Trophoblast cell (in vitro differentiated cells and primary cell): ENCODE measurements at regions not wholly inside any gene's neighbourhood (a gene's known extent, or its start where the extent isn't known, plus 50 kb on each side); places are given as distances from the start of the nearest gene placed in this dataset.

Experiments
- DNase-seq, 2 donors: peaks; one replicate each; pipeline ENCODE4 v3.0.0-alpha.2; 2016
- H2AFZ ChIP-seq: 2 replicates; pipeline ENCODE4 v1.6.1; 2013; ENCODE audit warnings: low read length, moderate library complexity, mild to moderate bottlenecking; ENCODE audit not compliant: insufficient read depth, poor library complexity
- H2AK5ac ChIP-seq: 2 replicates; pipeline ENCODE4 v1.6.1; 2013; ENCODE audit warnings: mild to moderate bottlenecking, low read length
- H2BK120ac ChIP-seq: 2 replicates; pipeline ENCODE4 v1.6.1; 2013; ENCODE audit warnings: low read length, mild to moderate bottlenecking, moderate library complexity; ENCODE audit not compliant: insufficient read depth, poor library complexity
- H2BK12ac ChIP-seq: 2 replicates; pipeline ENCODE4 v1.6.1; 2013; ENCODE audit warnings: mild to moderate bottlenecking, low read length, moderate library complexity
- H2BK5ac ChIP-seq: 2 replicates; pipeline ENCODE4 v1.6.1; 2013; ENCODE audit warnings: low read length, low read depth, moderate library complexity, mild to moderate bottlenecking; ENCODE audit not compliant: poor library complexity
- H3K14ac ChIP-seq: 2 replicates; pipeline ENCODE4 v1.6.1; 2013; ENCODE audit warnings: mild to moderate bottlenecking, low read length
- H3K18ac ChIP-seq: 2 replicates; pipeline ENCODE4 v1.6.1; 2013; ENCODE audit warnings: mild to moderate bottlenecking, low read length
- H3K23ac ChIP-seq: 2 replicates; pipeline ENCODE4 v1.6.1; 2013; ENCODE audit warnings: low read length
- H3K27ac ChIP-seq: 2 replicates; pipeline ENCODE4 v1.5.1; 2013; ENCODE audit warnings: low read depth, mild to moderate bottlenecking, inconsistent platforms, low read length, moderate library complexity
- H3K27me3 ChIP-seq: 2 replicates; pipeline ENCODE4 v1.6.1; 2013; ENCODE audit warnings: inconsistent platforms, mild to moderate bottlenecking, low read length, moderate library complexity; ENCODE audit not compliant: insufficient read depth
- H3K36me3 ChIP-seq, 2 experiments: 1 replicate in 1 of 2; 2 replicates in 1 of 2; pipeline ENCODE4 v1.6.1; 2013; ENCODE audit warnings: low read length in 2 of 2, mild to moderate bottlenecking in 2 of 2, moderate library complexity in 1 of 2; ENCODE audit not compliant: insufficient read depth in 2 of 2, control insufficient read depth in 1 of 2
- H3K4ac ChIP-seq: 2 replicates; pipeline ENCODE4 v1.6.1; 2013; ENCODE audit warnings: low read depth, mild to moderate bottlenecking, low read length, moderate library complexity
- H3K4me1 ChIP-seq, 2 experiments: 1 replicate in 1 of 2; 2 replicates in 1 of 2; pipeline ENCODE4 v1.6.1; 2013; ENCODE audit warnings: low read length in 2 of 2, mild to moderate bottlenecking in 2 of 2, moderate library complexity in 1 of 2; ENCODE audit not compliant: insufficient read depth in 2 of 2, control insufficient read depth in 1 of 2
- H3K4me2 ChIP-seq: 2 replicates; pipeline ENCODE4 v1.6.1; 2013; ENCODE audit warnings: inconsistent platforms, mild to moderate bottlenecking, low read length, moderate library complexity
- H3K4me3 ChIP-seq: 2 replicates; pipeline ENCODE4 v1.5.1; 2013; ENCODE audit warnings: mild to moderate bottlenecking, low read depth, low read length, inconsistent platforms
- H3K79me1 ChIP-seq: one replicate; pipeline ENCODE4 v1.6.1; 2013; ENCODE audit warnings: low read length
- H3K79me2 ChIP-seq: 2 replicates; pipeline ENCODE4 v1.6.1; 2013; ENCODE audit warnings: low read length, mild to moderate bottlenecking; ENCODE audit not compliant: control insufficient read depth, insufficient read depth, poor library complexity
- H3K9ac ChIP-seq: 2 replicates; pipeline ENCODE4 v1.6.1; 2013; ENCODE audit warnings: mild to moderate bottlenecking, low read length
- H3K9me3 ChIP-seq: 2 replicates; pipeline ENCODE4 v1.6.1; 2013; ENCODE audit warnings: low read depth, mild to moderate bottlenecking, control low read depth, inconsistent platforms, low read length; ENCODE audit not compliant: insufficient read depth
- H4K12ac ChIP-seq: 2 replicates; pipeline ENCODE4 v1.6.1; 2013; ENCODE audit warnings: low read depth, mild to moderate bottlenecking, low read length, moderate library complexity
- H4K8ac ChIP-seq: 2 replicates; pipeline ENCODE4 v1.6.1; 2013; ENCODE audit warnings: low read depth, mild to moderate bottlenecking, low read length, moderate library complexity
- H4K91ac ChIP-seq: one replicate; pipeline ENCODE4 v1.6.1; 2013; ENCODE audit warnings: low read depth, mild to moderate bottlenecking, low read length, moderate library complexity
- WGBS: extraction: QIAGEN DNeasy Blood & Tissue Kit; methylation state at CpG from one replicate; pipeline ENCODE4 v1.1.7; 2013; ENCODE audit warnings: missing lambda C conversion rate; ENCODE audit not compliant: insufficient read length, insufficient coverage; ENCODE audit errors: extremely low coverage; 5-methylcytosine and 5-hydroxymethylcytosine counted together

GRCh38 chr3:103127098-103127630 is 692.3 kb downstream of the ZPLD1 start:
- no peak overlapping the region for H4K8ac ChIP-seq
- no peak overlapping the region for H3K9ac ChIP-seq
- H3K4ac ChIP-seq = no peak overlapping the region
- H4K91ac ChIP-seq = no peak overlapping the region
- no peaks in the 10 kb centered on the region for H3K4me1 ChIP-seq
- no peak overlapping the region for H2BK12ac ChIP-seq
- no peak overlapping the region for H3K23ac ChIP-seq
- no peak overlapping the region for H4K12ac ChIP-seq
- no peak overlapping the region for H3K14ac ChIP-seq
- no peaks in the 10 kb centered on the region for H3K79me2 ChIP-seq
- no peak overlapping the region for H3K4me2 ChIP-seq
- no peak overlapping the region for H2BK120ac ChIP-seq
- H3K27ac ChIP-seq = no peak overlapping the region
- no peaks in the 10 kb centered on the region for H3K27me3 ChIP-seq
- no peak overlapping the region for H2BK5ac ChIP-seq
- no peak overlapping the region for H2AFZ ChIP-seq
- no peak overlapping the region for H3K18ac ChIP-seq
- no peaks in the 10 kb centered on the region for H3K9me3 ChIP-seq
- no peak for DNase-seq
- H2AK5ac ChIP-seq = no peak overlapping the region
- H3K4me3 ChIP-seq = no peak overlapping the region
- H3K36me3 ChIP-seq = no peaks in the 10 kb centered on the region
- WGBS = no CpG with 5 or more reads among the region's 5 CpGs
- no peaks in the 10 kb centered on the region for H3K79me1 ChIP-seq

DNA sequence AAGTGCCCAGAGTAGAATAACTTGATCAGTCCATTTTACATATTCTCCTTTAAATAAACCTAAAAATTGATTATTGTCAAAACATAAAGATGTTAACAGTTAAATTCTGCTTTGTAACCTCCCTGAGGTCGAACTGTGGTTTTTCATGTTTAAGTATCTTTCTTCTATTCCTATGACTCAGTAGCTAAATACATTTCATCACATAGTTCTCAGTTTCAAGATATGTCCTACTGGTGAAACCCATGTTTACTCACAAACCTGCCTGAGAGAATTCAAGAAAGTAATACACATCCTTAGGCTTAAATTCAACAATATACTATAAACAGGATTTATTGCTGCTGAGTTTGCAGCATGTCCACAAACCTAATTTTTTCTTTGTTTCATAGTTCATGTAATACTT is 692.9 kb downstream of the ZPLD1 start:
- no peak overlapping the region for H3K14ac ChIP-seq
- H3K27ac ChIP-seq = no peak overlapping the region
- no peaks in the 10 kb centered on the region for H3K27me3 ChIP-seq
- no peak overlapping the region for H4K12ac ChIP-seq
- no peak overlapping the region for H3K4ac ChIP-seq
- H2BK120ac ChIP-seq = no peak overlapping the region
- H2BK12ac ChIP-seq = no peak overlapping the region
- no peak overlapping the region for H2AFZ ChIP-seq
- no peaks in the 10 kb centered on the region for H3K9me3 ChIP-seq
- no peak overlapping the region for H2BK5ac ChIP-seq
- H3K18ac ChIP-seq = no peak overlapping the region
- no peak overlapping the region for H4K8ac ChIP-seq
- no peak overlapping the region for H2AK5ac ChIP-seq
- no peak overlapping the region for H3K23ac ChIP-seq
- H4K91ac ChIP-seq = no peak overlapping the region
- DNase-seq = no peak
- no peaks in the 10 kb centered on the region for H3K79me2 ChIP-seq
- WGBS = no CpG with 5 or more reads among the region's 1 CpG
- H3K4me2 ChIP-seq = no peak overlapping the region
- no peaks in the 10 kb centered on the region for H3K36me3 ChIP-seq
- H3K4me3 ChIP-seq = no peak overlapping the region
- H3K79me1 ChIP-seq = no peaks in the 10 kb centered on the region
- no peaks in the 10 kb centered on the region for H3K4me1 ChIP-seq
- no peak overlapping the region for H3K9ac ChIP-seq

DNA sequence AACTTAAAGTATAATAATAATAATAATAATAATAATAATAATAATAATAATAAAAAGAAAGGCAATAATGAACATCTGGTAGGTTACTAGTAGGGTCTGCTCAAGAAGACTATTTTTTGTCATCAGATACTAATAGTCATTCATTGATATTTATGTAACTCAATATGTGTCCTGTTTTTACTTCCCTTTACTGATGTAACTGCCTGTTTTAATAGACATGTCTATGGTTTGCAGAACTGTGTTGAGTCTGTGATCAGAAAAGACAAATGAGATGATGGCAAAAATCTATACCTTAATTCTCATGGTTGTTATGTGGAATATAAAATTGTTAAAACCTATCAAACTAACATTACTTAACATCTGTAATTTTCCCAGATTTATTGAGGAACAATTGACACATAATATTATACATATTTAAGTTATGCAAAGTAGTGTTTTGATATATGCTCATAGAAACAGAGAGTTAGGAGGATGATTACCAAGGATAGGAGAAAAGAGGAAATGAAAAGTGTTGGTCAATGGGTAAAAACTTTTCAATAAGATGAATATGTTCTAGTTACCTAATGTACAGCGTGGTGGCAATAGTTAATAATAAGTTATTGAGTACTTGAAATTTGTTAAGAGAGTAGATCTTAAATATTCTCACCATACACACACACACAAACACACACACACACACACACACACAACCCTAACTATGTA is 699.4 kb downstream of the ZPLD1 start:
- H3K36me3 ChIP-seq = no peaks in the 10 kb centered on the region
- H3K4ac ChIP-seq = no peak overlapping the region
- no peak overlapping the region for H3K23ac ChIP-seq

DNA sequence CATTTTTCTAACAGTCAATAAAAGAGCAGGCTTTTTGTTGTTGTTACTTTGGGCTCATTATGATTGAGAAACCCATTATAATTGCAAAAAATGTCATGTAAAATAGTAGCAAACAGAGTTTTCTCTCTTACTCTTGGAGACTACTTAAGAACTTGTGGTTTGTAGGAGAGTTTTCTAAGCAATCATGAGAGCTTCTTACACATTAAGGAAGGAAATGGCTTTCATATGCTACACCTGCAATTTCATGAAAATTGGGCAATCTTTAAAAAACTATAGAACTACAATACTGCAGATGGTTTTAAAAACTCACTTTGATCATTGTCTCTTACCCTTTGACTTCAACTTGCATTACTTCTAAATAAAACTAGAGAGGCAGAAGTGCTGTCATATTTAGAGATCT is 701.8 kb downstream of the ZPLD1 start:
- no peak overlapping the region for H4K12ac ChIP-seq
- DNase-seq = no peak
- no peak overlapping the region for H3K14ac ChIP-seq

More for the DNA sequence above, 699.4 kb downstream of the ZPLD1 start:
- no peaks in the 10 kb centered on the region for H3K27me3 ChIP-seq
- no peak overlapping the region for H3K4me3 ChIP-seq
- H3K9ac ChIP-seq = no peak overlapping the region
- no peak overlapping the region for H3K14ac ChIP-seq
- H4K91ac ChIP-seq = no peak overlapping the region
- no peak for DNase-seq
- H3K4me2 ChIP-seq = no peak overlapping the region
- no peak overlapping the region for H4K12ac ChIP-seq
- WGBS = no CpG with 5 or more reads among the region's 1 CpG
- no peak overlapping the region for H2BK5ac ChIP-seq
- H2AK5ac ChIP-seq = no peak overlapping the region
- H4K8ac ChIP-seq = no peak overlapping the region
- no peak overlapping the region for H3K27ac ChIP-seq
- no peaks in the 10 kb centered on the region for H3K79me2 ChIP-seq
- H3K9me3 ChIP-seq = no peaks in the 10 kb centered on the region
- H3K18ac ChIP-seq = no peak overlapping the region
- no peaks in the 10 kb centered on the region for H3K4me1 ChIP-seq
- H3K79me1 ChIP-seq = no peaks in the 10 kb centered on the region
- no peak overlapping the region for H2BK120ac ChIP-seq
- H2BK12ac ChIP-seq = no peak overlapping the region
- no peak overlapping the region for H2AFZ ChIP-seq

More for the DNA sequence above, 701.8 kb downstream of the ZPLD1 start:
- Histone ChIP-seq H3K4me3 (no peak overlapping the region), H2AFZ (no peak overlapping the region), H3K79me2 (no peaks in the 10 kb centered on the region), H3K4ac (no peak overlapping the region), H4K91ac (no peak overlapping the region), H3K79me1 (no peaks in the 10 kb centered on the region), H4K8ac (no peak overlapping the region), H2AK5ac (no peak overlapping the region), H2BK12ac (no peak overlapping the region), H2BK5ac (no peak overlapping the region), H3K4me2 (no peak overlapping the region), H3K4me1 (no peaks in the 10 kb centered on the region), H3K9ac (no peak overlapping the region), H3K23ac (no peak overlapping the region), H3K9me3 (no peaks in the 10 kb centered on the region), H3K27ac (no peak overlapping the region), H2BK120ac (no peak overlapping the region), H3K27me3 (no peaks in the 10 kb centered on the region), H3K36me3 (no peaks in the 10 kb centered on the region), H3K18ac (no peak overlapping the region)
